Fibroblast of upper back skin (primary cell): ENCODE measurements at regions not wholly inside any gene's neighbourhood (a gene's known extent, or its start where the extent isn't known, plus 50 kb on each side); places are given as distances from the start of the nearest gene placed in this dataset.
A peak's percentile ranks its signal among the peaks of the same experiment; 100 is the strongest.
"Not testable (repeated sequence)": the region's sequence is repeated elsewhere in the genome, so short reads cannot be mapped to it uniquely, and the experiment has no call there.

Experiments
- DNase-seq: peaks from one replicate; pipeline ENCODE4 v3.0.0-alpha.2; 2013

- peak; percentile 2 for DNase-seq
Measured at GRCh38 chr6:77173472-77174074, 289.7 kb downstream of the HTR1B start.

- no peak for DNase-seq
Measured at GRCh38 chr6:77172578-77172977, 290.7 kb downstream of the HTR1B start.

GRCh38 chr6:77159730-77160129, 303.6 kb downstream of the HTR1B start:
- no peak for DNase-seq

- no peak for DNase-seq
Measured at GRCh38 chr6:77151241-77151640, 312.1 kb downstream of the HTR1B start.

GRCh38 chr6:77150736-77151135, 312.6 kb downstream of the HTR1B start:
- no peak for DNase-seq

GRCh38 chr6:77145244-77145643, 318.0 kb downstream of the HTR1B start:
- DNase-seq: no peak

GRCh38 chr6:77143659-77144447, 319.4 kb downstream of the HTR1B start:
- DNase-seq: no peak

GRCh38 chr6:77136086-77136485, 327.2 kb downstream of the HTR1B start:
- DNase-seq: no peak

GRCh38 chr6:77133031-77133430, 330.3 kb downstream of the HTR1B start:
- no peak for DNase-seq

- DNase-seq: no peak
Measured at GRCh38 chr6:77131426-77131825, 331.9 kb downstream of the HTR1B start.

GRCh38 chr6:77124604-77125003, 338.7 kb downstream of the HTR1B start:
- peak; percentile 12 for DNase-seq

GRCh38 chr6:77123527-77123926, 339.8 kb downstream of the HTR1B start:
- peak; percentile 3 for DNase-seq

GRCh38 chr6:77106992-77107391, 356.3 kb downstream of the HTR1B start:
- DNase-seq: no peak

GRCh38 chr6:77105091-77105490, 358.2 kb downstream of the HTR1B start:
- no peak for DNase-seq

- DNase-seq: no peak
Measured at GRCh38 chr6:77097940-77098339, 365.4 kb downstream of the HTR1B start.

- DNase-seq: no peak
Measured at GRCh38 chr6:77095936-77096627, 367.2 kb downstream of the HTR1B start.

GRCh38 chr6:77094821-77095220, 368.5 kb downstream of the HTR1B start:
- DNase-seq: no peak

GRCh38 chr6:77092971-77093370, 370.3 kb downstream of the HTR1B start:
- DNase-seq: peak; percentile 15

- DNase-seq: no peak
Measured at GRCh38 chr6:77089776-77090175, 373.5 kb downstream of the HTR1B start.

- not testable (repeated sequence) for DNase-seq
Measured at GRCh38 chr6:77087794-77088318, 375.4 kb downstream of the HTR1B start.

GRCh38 chr6:77074037-77074713, 389.1 kb downstream of the HTR1B start:
- DNase-seq: no peak

- DNase-seq: no peak
Measured at GRCh38 chr6:77073410-77073760, 389.9 kb downstream of the HTR1B start.

GRCh38 chr6:77072694-77073409, 390.4 kb downstream of the HTR1B start:
- no peak for DNase-seq
